ENCODE measurements at regions not wholly inside any gene's neighbourhood (a gene's known extent, or its start where the extent isn't known, plus 50 kb on each side); places are given as distances from the start of the nearest gene placed in this dataset.
"Not testable (repeated sequence)": the region's sequence is repeated elsewhere in the genome, so short reads cannot be mapped to it uniquely, and the experiment has no call there.

GRCh38 chr3:103531327-103531726, 1096.5 kb downstream of the ZPLD1 start:
- not testable (repeated sequence) for TF ChIP-seq CTCF (IDR thresholded peaks at IDR 0.05; ENCODE audit: poor library complexity); EZH2phosphoT487 (IDR thresholded peaks at IDR 0.05; ENCODE audit: low read depth, severe bottlenecking, unreplicated experiment)
